Lower leg skin (tissue), 3 donors: ENCODE measurements at regions not wholly inside any gene's neighbourhood (a gene's known extent, or its start where the extent isn't known, plus 50 kb on each side); places are given as distances from the start of the nearest gene placed in this dataset.

Experiments used
- POLR2A ChIP-seq, 2 donors: fragments of 450-650 bp; IDR thresholded peaks; one replicate each; pipeline ENCODE4 v1.6.1; 2016 to 2017; ENCODE audit warnings: antibody characterized with exemption in 2 of 2, mild to moderate bottlenecking in 1 of 2, moderate library complexity in 1 of 2
- TF ChIP-seq, protein P1 (sequence below), 3 donors: fragments of 450-650 bp; IDR thresholded peaks; one replicate each; pipeline ENCODE4 v1.5.1; 2016; ENCODE audit warnings: antibody characterized with exemption in 3 of 3, mild to moderate bottlenecking in 3 of 3, moderate library complexity in 2 of 3

DNA sequence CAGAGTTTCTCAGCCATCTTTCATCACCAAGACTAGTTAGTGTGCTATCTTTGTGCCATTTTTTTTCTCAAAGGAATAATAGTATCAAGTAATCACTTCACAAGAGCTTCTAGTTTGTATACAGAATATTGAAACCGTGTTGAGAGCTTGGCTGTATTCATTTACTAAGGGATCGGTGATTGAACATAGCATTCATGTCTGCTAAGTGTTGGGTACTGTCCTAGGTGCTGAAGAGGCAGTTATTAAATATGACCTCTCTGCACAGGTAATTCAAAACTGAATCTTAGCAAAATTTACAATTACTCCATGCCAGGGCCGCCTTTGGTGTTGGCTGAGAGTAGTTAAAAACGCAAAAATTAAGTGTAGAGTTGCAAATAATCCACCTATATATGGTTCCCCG, 355.3 kb upstream of the RORA start:
- TF ChIP-seq, protein P1, sequence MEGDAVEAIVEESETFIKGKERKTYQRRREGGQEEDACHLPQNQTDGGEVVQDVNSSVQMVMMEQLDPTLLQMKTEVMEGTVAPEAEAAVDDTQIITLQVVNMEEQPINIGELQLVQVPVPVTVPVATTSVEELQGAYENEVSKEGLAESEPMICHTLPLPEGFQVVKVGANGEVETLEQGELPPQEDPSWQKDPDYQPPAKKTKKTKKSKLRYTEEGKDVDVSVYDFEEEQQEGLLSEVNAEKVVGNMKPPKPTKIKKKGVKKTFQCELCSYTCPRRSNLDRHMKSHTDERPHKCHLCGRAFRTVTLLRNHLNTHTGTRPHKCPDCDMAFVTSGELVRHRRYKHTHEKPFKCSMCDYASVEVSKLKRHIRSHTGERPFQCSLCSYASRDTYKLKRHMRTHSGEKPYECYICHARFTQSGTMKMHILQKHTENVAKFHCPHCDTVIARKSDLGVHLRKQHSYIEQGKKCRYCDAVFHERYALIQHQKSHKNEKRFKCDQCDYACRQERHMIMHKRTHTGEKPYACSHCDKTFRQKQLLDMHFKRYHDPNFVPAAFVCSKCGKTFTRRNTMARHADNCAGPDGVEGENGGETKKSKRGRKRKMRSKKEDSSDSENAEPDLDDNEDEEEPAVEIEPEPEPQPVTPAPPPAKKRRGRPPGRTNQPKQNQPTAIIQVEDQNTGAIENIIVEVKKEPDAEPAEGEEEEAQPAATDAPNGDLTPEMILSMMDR (IDR thresholded peaks at IDR 0.05) = no peak
- no peak for TF ChIP-seq POLR2A (IDR thresholded peaks at IDR 0.05)
